IMR-90 (cell line): ENCODE measurements at regions not wholly inside any gene's neighbourhood (a gene's known extent, or its start where the extent isn't known, plus 50 kb on each side); places are given as distances from the start of the nearest gene placed in this dataset.

Source experiments
- CTCF ChIP-seq: conservative IDR thresholded peaks from 2 replicates; pipeline ENCODE4 v1.5.1; 2012; ENCODE audit warnings: mild to moderate bottlenecking, low read depth, low read length, improper control_type of control experiment
- MAFK ChIP-seq: IDR thresholded peaks from 2 replicates; pipeline ENCODE4 v1.6.1; 2012; ENCODE audit warnings: low read depth, low read length, improper control_type of control experiment
- POLR2A ChIP-seq: IDR thresholded peaks from 2 replicates; pipeline ENCODE4 v1.6.1; 2012; ENCODE audit warnings: mild to moderate bottlenecking, low read depth, low read length
- RAD21 ChIP-seq: IDR thresholded peaks from 2 replicates; pipeline ENCODE4 v1.6.1; 2012; ENCODE audit warnings: low read length, improper control_type of control experiment
- TF ChIP-seq, protein P1 (sequence below): fragments of 150-350 bp; IDR thresholded peaks from 2 replicates; pipeline ENCODE4 v1.6.1; 2017; ENCODE audit warnings: mild to moderate bottlenecking, antibody characterized with exemption, low read length, low read depth

GRCh38 chr6:1184318-1184717 lies 127.6 kb upstream of the FOXQ1 start:
- TF ChIP-seq CTCF (no peak), POLR2A (no peak), MAFK (no peak), RAD21 (no peak)
- TF ChIP-seq, protein P1, sequence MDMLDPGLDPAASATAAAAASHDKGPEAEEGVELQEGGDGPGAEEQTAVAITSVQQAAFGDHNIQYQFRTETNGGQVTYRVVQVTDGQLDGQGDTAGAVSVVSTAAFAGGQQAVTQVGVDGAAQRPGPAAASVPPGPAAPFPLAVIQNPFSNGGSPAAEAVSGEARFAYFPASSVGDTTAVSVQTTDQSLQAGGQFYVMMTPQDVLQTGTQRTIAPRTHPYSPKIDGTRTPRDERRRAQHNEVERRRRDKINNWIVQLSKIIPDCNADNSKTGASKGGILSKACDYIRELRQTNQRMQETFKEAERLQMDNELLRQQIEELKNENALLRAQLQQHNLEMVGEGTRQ = no peak
